Sigmoid colon (tissue), 6 donors: ENCODE measurements at regions not wholly inside any gene's neighbourhood (a gene's known extent, or its start where the extent isn't known, plus 50 kb on each side); places are given as distances from the start of the nearest gene placed in this dataset.
"Not testable (repeated sequence)": the region's sequence is repeated elsewhere in the genome, so short reads cannot be mapped to it uniquely, and the experiment has no call there.

Experiments used
- DNase-seq: peaks from one replicate; pipeline ENCODE4 v3.0.0-alpha.2; 2019
- H3K27ac ChIP-seq, 4 donors: fragments of 200-600 bp; sonication (generic); one replicate each; pipeline ENCODE4 v1.5.1; 2016 to 2019; ENCODE audit warnings: mild to moderate bottlenecking in 1 of 4
- H3K27me3 ChIP-seq, 3 donors: fragments of 200-600 bp; sonication (generic); one replicate each; pipeline ENCODE4 v1.5.1; 2019; ENCODE audit warnings: mild to moderate bottlenecking in 1 of 3
- H3K36me3 ChIP-seq, 4 donors: fragments of 200-600 bp; sonication (generic); one replicate each; pipeline ENCODE4 v1.5.1; 2016 to 2019
- H3K4me1 ChIP-seq, 4 donors: fragments of 200-600 bp; sonication (generic); one replicate each; pipeline ENCODE4 v1.5.1; 2017 to 2019
- H3K4me3 ChIP-seq, 4 donors: fragments of 200-600 bp; sonication (generic); one replicate each; pipeline ENCODE4 v1.5.1; 2017 to 2019; ENCODE audit warnings: mild to moderate bottlenecking in 2 of 4, moderate library complexity in 1 of 4
- H3K9me3 ChIP-seq, 4 donors: fragments of 200-600 bp in 3 of 4; sonication (generic) in 3 of 4; one replicate each; pipeline versions ENCODE4 v1.5.1 to v1.6.1; 2013 to 2019
- EP300 ChIP-seq, 4 donors: sonication (generic); formaldehyde crosslinking; IDR thresholded peaks; one replicate each; pipeline ENCODE4 v1.6.1; 2017; ENCODE audit warnings: antibody characterized with exemption in 4 of 4
- POLR2A ChIP-seq, 2 donors: fragments of 450-650 bp; IDR thresholded peaks; one replicate each; pipeline ENCODE4 v1.6.1; 2016; ENCODE audit warnings: antibody characterized with exemption in 2 of 2, mild to moderate bottlenecking in 2 of 2, moderate library complexity in 2 of 2
- POLR2AphosphoS5 ChIP-seq, 4 donors: sonication (generic); formaldehyde crosslinking; IDR thresholded peaks; one replicate each; pipeline ENCODE4 v1.6.1; 2017; ENCODE audit warnings: antibody characterized with exemption in 4 of 4
- WGBS, 2 donors: extraction: QIAGEN DNeasy Blood & Tissue Kit; methylation state at CpG; one replicate each; pipeline ENCODE4 v1.1.7; 2013; 5-methylcytosine and 5-hydroxymethylcytosine counted together
- intact Hi-C: fragments of 100-400 bp; cut with DNase I; formaldehyde crosslinking; loops from one replicate; pipeline ENCODE4 v1.15.1; 2023
- TF ChIP-seq, protein P1 (sequence below), 4 experiments: fragments of 450-650 bp in 3 of 4; fragments of 200-600 bp in 1 of 4; IDR thresholded peaks; one replicate each; pipeline ENCODE4 v1.5.1; 2016 to 2019; ENCODE audit warnings: antibody characterized with exemption in 4 of 4, mild to moderate bottlenecking in 3 of 4, moderate library complexity in 2 of 4
- donor health status: healthy with polysubstance abuse.
- donor health status: healthy.

GRCh38 chr3:162390891-162391290, 894.3 kb downstream of the OTOL1 start:
- WGBS, 2 donors = 58 to 78% methylated on average over 3 of the region's 3 CpGs
- Histone ChIP-seq H3K9me3 (no peaks in the 10 kb centered on the region), H3K27ac (no peak overlapping the region), H3K4me3 (no peak overlapping the region), H3K36me3 (no peaks in the 10 kb centered on the region), H3K27me3 (no peaks in the 10 kb centered on the region), H3K4me1 (no peaks in the 10 kb centered on the region)
- intact Hi-C loops = no loop called here
- TF ChIP-seq EP300 (IDR thresholded peaks at IDR 0.05) (no peak), POLR2A (IDR thresholded peaks at IDR 0.05) (no peak), POLR2AphosphoS5 (IDR thresholded peaks at IDR 0.05) (no peak)
- TF ChIP-seq, protein P1, sequence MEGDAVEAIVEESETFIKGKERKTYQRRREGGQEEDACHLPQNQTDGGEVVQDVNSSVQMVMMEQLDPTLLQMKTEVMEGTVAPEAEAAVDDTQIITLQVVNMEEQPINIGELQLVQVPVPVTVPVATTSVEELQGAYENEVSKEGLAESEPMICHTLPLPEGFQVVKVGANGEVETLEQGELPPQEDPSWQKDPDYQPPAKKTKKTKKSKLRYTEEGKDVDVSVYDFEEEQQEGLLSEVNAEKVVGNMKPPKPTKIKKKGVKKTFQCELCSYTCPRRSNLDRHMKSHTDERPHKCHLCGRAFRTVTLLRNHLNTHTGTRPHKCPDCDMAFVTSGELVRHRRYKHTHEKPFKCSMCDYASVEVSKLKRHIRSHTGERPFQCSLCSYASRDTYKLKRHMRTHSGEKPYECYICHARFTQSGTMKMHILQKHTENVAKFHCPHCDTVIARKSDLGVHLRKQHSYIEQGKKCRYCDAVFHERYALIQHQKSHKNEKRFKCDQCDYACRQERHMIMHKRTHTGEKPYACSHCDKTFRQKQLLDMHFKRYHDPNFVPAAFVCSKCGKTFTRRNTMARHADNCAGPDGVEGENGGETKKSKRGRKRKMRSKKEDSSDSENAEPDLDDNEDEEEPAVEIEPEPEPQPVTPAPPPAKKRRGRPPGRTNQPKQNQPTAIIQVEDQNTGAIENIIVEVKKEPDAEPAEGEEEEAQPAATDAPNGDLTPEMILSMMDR (IDR thresholded peaks at IDR 0.05) = no peak
- no peak for DNase-seq

DNA sequence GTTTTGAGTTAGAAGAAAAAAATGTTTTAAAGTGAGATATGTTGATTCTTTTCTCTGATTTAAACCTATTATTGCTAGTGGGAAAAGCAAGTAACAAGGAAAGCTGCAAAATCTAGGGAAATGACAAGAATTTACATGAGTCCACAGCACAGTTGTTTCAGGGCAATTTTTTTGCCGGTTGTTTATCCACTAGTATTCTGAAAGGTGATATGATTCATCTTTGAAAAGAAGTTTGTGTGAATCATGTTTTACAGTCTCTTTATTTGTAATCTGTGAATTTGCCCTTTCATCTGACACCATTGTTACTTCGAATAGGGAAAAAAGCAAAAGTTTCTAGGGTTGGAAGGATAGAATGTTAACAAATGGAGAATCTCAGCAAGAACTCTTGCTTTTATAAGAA, 894.7 kb downstream of the OTOL1 start:
- Histone ChIP-seq H3K4me3 (no peak overlapping the region), H3K27me3 (no peaks in the 10 kb centered on the region), H3K27ac (no peak overlapping the region), H3K9me3 (no peaks in the 10 kb centered on the region), H3K4me1 (no peaks in the 10 kb centered on the region), H3K36me3 (no peaks in the 10 kb centered on the region)
- no peak for DNase-seq
- TF ChIP-seq, protein P1 (IDR thresholded peaks at IDR 0.05) = no peak
- TF ChIP-seq POLR2AphosphoS5 (IDR thresholded peaks at IDR 0.05) (no peak), POLR2A (IDR thresholded peaks at IDR 0.05) (no peak), EP300 (IDR thresholded peaks at IDR 0.05) (no peak)
- WGBS, 2 donors = 65 to 72% methylated on average over 2 of the region's 2 CpGs
- intact Hi-C loops = no loop called here

DNA sequence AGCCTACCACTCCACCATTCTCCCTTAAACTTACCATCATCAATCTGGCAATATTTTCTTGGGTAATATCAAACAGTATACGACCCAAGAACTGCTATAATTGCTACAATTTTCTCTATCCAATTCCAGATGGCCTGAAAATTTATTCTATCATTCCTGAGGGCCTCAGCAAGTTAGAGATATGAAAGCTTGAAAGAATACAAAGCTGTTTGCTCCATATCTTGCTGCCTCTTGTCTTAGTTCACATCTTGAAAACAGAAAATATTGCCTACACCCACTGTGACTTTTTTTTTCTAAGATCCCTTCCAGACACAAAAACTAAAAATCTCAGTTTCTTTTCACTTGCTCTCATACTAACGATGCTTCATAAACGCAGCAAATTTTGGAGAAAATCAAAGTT, 898.9 kb downstream of the OTOL1 start:
- H3K9me3 ChIP-seq = no peaks in the 10 kb centered on the region
- intact Hi-C loops = no loop called here
- H3K27me3 ChIP-seq = no peaks in the 10 kb centered on the region
- no peak overlapping the region for H3K4me3 ChIP-seq
- WGBS, 2 donors = 82 to 85% methylated on average over 3 of the region's 3 CpGs
- no peaks in the 10 kb centered on the region for H3K4me1 ChIP-seq
- no peak for TF ChIP-seq EP300 (IDR thresholded peaks at IDR 0.05)
- no peak for TF ChIP-seq POLR2A (IDR thresholded peaks at IDR 0.05)
- TF ChIP-seq, protein P1 (IDR thresholded peaks at IDR 0.05) = no peak
- no peak for TF ChIP-seq POLR2AphosphoS5 (IDR thresholded peaks at IDR 0.05)
- H3K27ac ChIP-seq = no peak overlapping the region
- no peak for DNase-seq
- H3K36me3 ChIP-seq = no peaks in the 10 kb centered on the region

DNA sequence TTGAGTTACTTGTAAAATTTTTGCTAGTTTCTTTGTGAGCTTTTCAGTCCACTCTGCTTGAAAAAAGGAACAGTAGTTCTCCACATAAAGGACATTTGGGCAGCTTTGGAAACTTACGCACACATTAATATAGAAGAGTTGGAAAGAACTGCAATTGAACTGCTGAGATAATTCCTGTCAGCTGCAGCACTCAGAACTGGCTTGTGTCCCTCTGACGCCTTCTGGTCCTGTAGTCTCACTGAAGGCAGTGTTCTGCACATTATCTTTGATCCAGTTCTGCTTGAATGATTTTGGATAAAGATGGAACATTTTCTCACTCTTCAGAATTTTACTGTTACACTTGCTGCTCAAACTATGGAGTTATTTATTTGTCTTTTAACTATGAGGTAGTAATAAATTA, 901.9 kb downstream of the OTOL1 start:
- no peak for DNase-seq
- H3K4me3 ChIP-seq = no peak overlapping the region
- TF ChIP-seq POLR2A (IDR thresholded peaks at IDR 0.05) (no peak), EP300 (IDR thresholded peaks at IDR 0.05) (no peak), POLR2AphosphoS5 (IDR thresholded peaks at IDR 0.05) (no peak)
- TF ChIP-seq, protein P1 (IDR thresholded peaks at IDR 0.05) = no peak

DNA sequence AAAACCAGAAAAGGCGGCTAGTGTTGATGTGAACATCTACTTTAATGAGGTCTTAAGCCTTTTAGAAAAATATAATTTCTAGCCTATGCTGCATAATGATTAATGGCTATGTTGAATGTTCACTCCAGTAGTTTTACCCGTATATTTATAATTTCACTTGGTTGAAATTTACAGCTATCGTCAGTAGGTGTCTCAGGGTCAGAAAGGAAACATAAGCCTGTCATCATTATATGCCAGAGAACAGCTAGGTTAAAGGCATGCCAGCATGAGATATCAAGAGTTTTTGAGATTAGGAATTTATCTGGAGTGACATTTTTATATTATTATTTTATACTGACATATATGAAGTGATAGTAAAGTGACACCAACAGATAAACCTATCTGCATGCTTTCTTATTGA, 904.1 kb downstream of the OTOL1 start:
- H3K27ac ChIP-seq = no peak overlapping the region
- TF ChIP-seq, protein P1 (IDR thresholded peaks at IDR 0.05) = no peak
- no peak for TF ChIP-seq POLR2AphosphoS5 (IDR thresholded peaks at IDR 0.05)
- no peak for TF ChIP-seq EP300 (IDR thresholded peaks at IDR 0.05)
- TF ChIP-seq POLR2A (IDR thresholded peaks at IDR 0.05) = no peak
- WGBS, 2 donors = 49 to 58% methylated on average over 3 of the region's 3 CpGs
- no peaks in the 10 kb centered on the region for H3K9me3 ChIP-seq
- DNase-seq = no peak
- H3K4me1 ChIP-seq = no peaks in the 10 kb centered on the region
- intact Hi-C loops = no loop called here
- H3K36me3 ChIP-seq = no peaks in the 10 kb centered on the region
- H3K4me3 ChIP-seq = no peak overlapping the region
- H3K27me3 ChIP-seq = no peaks in the 10 kb centered on the region

More for the DNA sequence above, 901.9 kb downstream of the OTOL1 start:
- intact Hi-C loops = no loop called here
- no peak overlapping the region for H3K27ac ChIP-seq
- H3K9me3 ChIP-seq = no peaks in the 10 kb centered on the region
- H3K4me1 ChIP-seq = no peaks in the 10 kb centered on the region
- no peaks in the 10 kb centered on the region for H3K27me3 ChIP-seq
- 84 to 89% methylated on average over 2 of the region's 2 CpGs for WGBS, 2 donors
- H3K36me3 ChIP-seq = no peaks in the 10 kb centered on the region

GRCh38 chr3:162411556-162411955, 914.9 kb downstream of the OTOL1 start:
- H3K4me3 ChIP-seq, H3K4me1 ChIP-seq, H3K27me3 ChIP-seq, intact Hi-C loops, H3K27ac ChIP-seq, H3K36me3 ChIP-seq, H3K9me3 ChIP-seq, DNase-seq: not testable (repeated sequence)
- 89 to 93% methylated on average over 20 to 21 of the region's 23 CpGs for WGBS, 2 donors
